GM12872 (cell line): ENCODE measurements at regions not wholly inside any gene's neighbourhood (a gene's known extent, or its start where the extent isn't known, plus 50 kb on each side); places are given as distances from the start of the nearest gene placed in this dataset.

ENCODE experiments used
- CTCF ChIP-seq: IDR thresholded peaks from 3 replicates; pipeline ENCODE4 v1.5.1; 2011; ENCODE audit warnings: low read depth, mild to moderate bottlenecking, low read length, moderate library complexity; ENCODE audit not compliant: insufficient read depth

GRCh38 chr7:15862781-15863165, 176.3 kb upstream of the MEOX2 start:
- TF ChIP-seq CTCF: no peak

- no peak for TF ChIP-seq CTCF
These were observed 175.7 kb upstream of the MEOX2 start for GRCh38 chr7:15862016-15862780.

GRCh38 chr7:15860264-15860949, 173.9 kb upstream of the MEOX2 start:
- no peak for TF ChIP-seq CTCF

GRCh38 chr7:15857026-15857425, 170.5 kb upstream of the MEOX2 start:
- TF ChIP-seq CTCF: no peak

- no peak for TF ChIP-seq CTCF
These were observed 169.8 kb upstream of the MEOX2 start for GRCh38 chr7:15856311-15856710.

- TF ChIP-seq CTCF: no peak
These were observed 169.1 kb upstream of the MEOX2 start for GRCh38 chr7:15855525-15856109.

GRCh38 chr7:15854841-15855524, 168.5 kb upstream of the MEOX2 start:
- TF ChIP-seq CTCF: no peak
